Ramos (cell line): ENCODE measurements at regions not wholly inside any gene's neighbourhood (a gene's known extent, or its start where the extent isn't known, plus 50 kb on each side); places are given as distances from the start of the nearest gene placed in this dataset.
"Not testable (repeated sequence)": the region's sequence is repeated elsewhere in the genome, so short reads cannot be mapped to it uniquely, and the experiment has no call there.

Experiments used
- in situ Hi-C: fragments of 300-500 bp; cut with MboI; formaldehyde crosslinking; loops from one replicate; pipeline ENCODE4 v1.14.3; 2022; ENCODE audit warnings: low sequenced_read_pairs; ENCODE audit not compliant: unreplicated experiment

GRCh38 chr16:85200471-85201278 is 88.4 kb upstream of the CIBAR2 start:
- in situ Hi-C loops: no loop called here

GRCh38 chr16:85201574-85201973 is 89.3 kb upstream of the CIBAR2 start:
- in situ Hi-C loops: no loop called here

GRCh38 chr16:85202051-85202601 is 89.9 kb upstream of the CIBAR2 start:
- in situ Hi-C loops: no loop called here

GRCh38 chr16:85202631-85203461 is 90.6 kb upstream of the CIBAR2 start:
- in situ Hi-C loops: no loop called here

GRCh38 chr16:85203462-85203813 is 91.2 kb upstream of the CIBAR2 start:
- in situ Hi-C loops: no loop called here

- in situ Hi-C loops: no loop called here
These were observed 92.2 kb upstream of the CIBAR2 start for GRCh38 chr16:85204242-85205010.

GRCh38 chr16:85205257-85205656 is 93.0 kb upstream of the CIBAR2 start:
- in situ Hi-C loops: not testable (repeated sequence)

GRCh38 chr16:85205747-85206471 is 93.6 kb upstream of the CIBAR2 start:
- in situ Hi-C loops: no loop called here

- in situ Hi-C loops: no loop called here
These were observed 94.4 kb upstream of the CIBAR2 start for GRCh38 chr16:85206472-85207356.

GRCh38 chr16:85207357-85207921 is 95.2 kb upstream of the CIBAR2 start:
- in situ Hi-C loops: no loop called here

GRCh38 chr16:85208181-85208580 is 95.9 kb upstream of the CIBAR2 start:
- in situ Hi-C loops: no loop called here

- in situ Hi-C loops: no loop called here
These were observed 96.6 kb upstream of the CIBAR2 start for GRCh38 chr16:85208643-85209520.

GRCh38 chr16:85209526-85210121 is 97.4 kb upstream of the CIBAR2 start:
- in situ Hi-C loops: no loop called here

GRCh38 chr16:85210423-85211169 is 98.3 kb upstream of the CIBAR2 start:
- in situ Hi-C loops: no loop called here

GRCh38 chr16:85211271-85211801 is 99.1 kb upstream of the CIBAR2 start:
- in situ Hi-C loops: no loop called here

GRCh38 chr16:85213926-85214675 is 101.8 kb upstream of the CIBAR2 start:
- in situ Hi-C loops: no loop called here
